GM10248 (cell line): ENCODE measurements at regions not wholly inside any gene's neighbourhood (a gene's known extent, or its start where the extent isn't known, plus 50 kb on each side); places are given as distances from the start of the nearest gene placed in this dataset.

Experiments used
- CTCF ChIA-PET: fragments of 300-600 bp; sonication (Branson Sonifier 250); formaldehyde crosslinking; extraction: SDS; loops from one replicate; lab custom pipeline; 2021; ENCODE audit warnings: antibody characterized with exemption; lab: Yijun Ruan, JAX
- POLR2A ChIA-PET: fragments of 350-650 bp; sonication (Branson Sonifier 250); formaldehyde crosslinking; extraction: SDS; loops from one replicate; lab custom pipeline; 2020; ENCODE audit warnings: antibody characterized with exemption; lab: Yijun Ruan, JAX
- DNase-seq: peaks from one replicate; pipeline ENCODE4 v3.0.0; 2012; ENCODE audit errors: extremely low spot score
- CTCF ChIP-seq: IDR thresholded peaks from 2 replicates; pipeline ENCODE4 v1.5.1; 2012; ENCODE audit warnings: mild to moderate bottlenecking, low read depth; ENCODE audit errors: extremely low read depth, missing control alignments, control extremely low read depth

GRCh38 chr6:44661221-44662008, 273.9 kb downstream of the CDC5L start:
- POLR2A ChIA-PET = no interaction called here
- TF ChIP-seq CTCF = no peak
- CTCF ChIA-PET = interaction anchor here (0.9 to 2.3 kb wide), 5 partner anchors 9 to 1261 kb away, joined by 3 to 14 read pairs (median 5); no protein-coding TSS in a partner anchor
- DNase-seq = no peak

- DNase-seq = no peak
- ChIA-PET POLR2A (no interaction called here), CTCF (interaction anchor here (1.2 to 2.0 kb wide), 3 partner anchors 10 to 1052 kb away, joined by 3 to 5 read pairs (median 5); no protein-coding TSS in a partner anchor)
- no peak for TF ChIP-seq CTCF
Observed at GRCh38 chr6:44662461-44663121, 275.1 kb downstream of the CDC5L start.

GRCh38 chr6:44663860-44664634, 276.5 kb downstream of the CDC5L start:
- TF ChIP-seq CTCF = no peak
- ChIA-PET POLR2A (no interaction called here), CTCF (interaction anchor here (6.6 kb wide), 1 partner anchor 10 kb away, joined by 58 read pairs; no protein-coding TSS in a partner anchor)
- DNase-seq = no peak

- ChIA-PET CTCF (interaction anchor here (6.6 kb wide), 1 partner anchor 10 kb away, joined by 58 read pairs; no protein-coding TSS in a partner anchor), POLR2A (no interaction called here)
- DNase-seq = no peak
- no peak for TF ChIP-seq CTCF
Observed at GRCh38 chr6:44664716-44665115, 277.2 kb downstream of the CDC5L start.

DNA sequence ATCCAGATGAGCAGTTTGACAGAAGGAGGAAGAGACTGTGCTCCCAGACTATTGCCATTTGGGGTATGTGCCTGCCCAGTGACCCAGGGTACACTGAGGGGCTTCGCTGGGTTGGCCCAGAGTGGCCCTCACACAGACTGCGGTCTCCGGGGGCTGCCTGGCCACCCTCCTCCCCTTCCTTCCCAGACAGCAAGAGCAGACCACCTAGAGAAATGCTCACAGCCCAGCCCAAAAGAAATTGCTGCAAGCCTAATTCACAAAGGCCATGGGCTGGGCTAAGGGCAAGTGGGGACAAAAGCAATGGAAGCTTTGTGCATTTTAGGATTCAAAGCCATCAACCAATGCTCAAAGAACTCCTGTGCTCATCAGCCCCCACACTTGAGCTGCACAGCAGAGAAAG, 277.6 kb downstream of the CDC5L start:
- no peak for DNase-seq
- CTCF ChIA-PET = interaction anchor here (1.0 to 6.6 kb wide), 2 partner anchors 10 to 11 kb away, joined by 3 to 58 read pairs; no protein-coding TSS in a partner anchor
- POLR2A ChIA-PET = no interaction called here
- no peak for TF ChIP-seq CTCF

DNA sequence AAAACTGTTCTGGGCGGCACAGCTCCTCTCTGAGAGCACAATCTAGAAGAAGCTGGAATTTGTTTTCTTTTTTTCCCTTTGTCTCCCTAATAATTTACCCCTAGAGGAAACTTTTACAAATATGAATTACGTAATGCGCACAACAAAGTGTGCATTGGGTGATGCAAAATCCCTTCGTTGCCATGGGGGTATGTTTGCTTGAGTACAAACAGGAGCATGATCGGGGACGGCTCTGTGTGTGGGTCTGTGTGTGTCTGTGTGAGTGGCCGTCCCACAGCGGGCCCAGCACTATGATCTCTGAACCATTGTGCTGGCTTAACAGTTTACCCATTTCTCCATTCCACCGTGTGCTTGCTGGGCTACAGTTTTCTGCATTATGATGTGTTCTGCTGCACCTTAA, 278.2 kb downstream of the CDC5L start:
- DNase-seq = no peak
- POLR2A ChIA-PET = no interaction called here
- TF ChIP-seq CTCF = no peak
- CTCF ChIA-PET = interaction anchor here (1.0 to 6.6 kb wide), 2 partner anchors 10 to 11 kb away, joined by 3 to 58 read pairs; no protein-coding TSS in a partner anchor
